Prostate gland (tissue), 2 donors: ENCODE measurements at regions not wholly inside any gene's neighbourhood (a gene's known extent, or its start where the extent isn't known, plus 50 kb on each side); places are given as distances from the start of the nearest gene placed in this dataset.

ENCODE experiments used
- DNase-seq: peaks from one replicate; pipeline ENCODE4 v3.0.0-alpha.2; 2019; ENCODE audit warnings: low spot score
- H3K27ac ChIP-seq, 2 donors: fragments of 200-600 bp; sonication (generic); 2 replicates each; pipeline ENCODE4 v1.5.1; 2017 to 2019
- H3K27me3 ChIP-seq: fragments of 200-600 bp; sonication (generic); replicated peaks from 2 replicates; pipeline ENCODE4 v1.5.1; 2019; ENCODE audit not compliant: insufficient read depth
- H3K36me3 ChIP-seq, 2 donors: fragments of 200-600 bp; sonication (generic); 1 replicate in 1 of 2; 2 replicates in 1 of 2; pipeline versions ENCODE4 v1.5.1 to v1.8.1; 2017 to 2019
- H3K4me1 ChIP-seq: fragments of 200-600 bp; sonication (generic); replicated peaks from 2 replicates; pipeline ENCODE4 v1.5.1; 2019
- H3K4me3 ChIP-seq, 2 donors: fragments of 200-600 bp; sonication (generic); 2 replicates each; pipeline ENCODE4 v1.5.1; 2017 to 2019
- H3K9me3 ChIP-seq: fragments of 200-600 bp; sonication (generic); 2 replicates; pipeline ENCODE4 v1.5.1; 2017
- CTCF ChIP-seq, 4 experiments: fragments of 200-600 bp in 2 of 4; fragments of 450-650 bp in 2 of 4; sonication (generic) in 2 of 4; IDR thresholded peaks; 1 replicate in 3 of 4; 2 replicates in 1 of 4; pipeline ENCODE4 v1.5.1; 2016 to 2019; ENCODE audit warnings: antibody characterized with exemption in 4 of 4, mild to moderate bottlenecking in 2 of 4, moderate library complexity in 2 of 4
- POLR2A ChIP-seq: fragments of 450-650 bp; IDR thresholded peaks from one replicate; pipeline ENCODE4 v1.6.1; 2016; ENCODE audit warnings: antibody characterized with exemption, mild to moderate bottlenecking
- POLR2AphosphoS5 ChIP-seq: sonication (generic); formaldehyde crosslinking; IDR thresholded peaks from one replicate; pipeline ENCODE4 v1.6.1; 2017; ENCODE audit warnings: antibody characterized with exemption
- WGBS: methylation state at CpG from one replicate; pipeline ENCODE4 v1.1.5; 2018; 5-methylcytosine and 5-hydroxymethylcytosine counted together
- intact Hi-C: fragments of 100-400 bp; cut with DNase I; formaldehyde crosslinking; loops from one replicate; pipeline ENCODE4 v1.14.2; 2022

GRCh38 chr5:144958002-144958401 lies 787.3 kb downstream of the KCTD16 start:
- H3K9me3 ChIP-seq, result no peaks in the 10 kb centered on the region
- 32% methylated on average over 1 of the region's 1 CpG for WGBS
- no peaks in the 10 kb centered on the region for H3K36me3 ChIP-seq
- no peak overlapping the region for H3K27ac ChIP-seq
- DNase-seq, result no peak
- intact Hi-C loops, result no loop called here
- H3K4me1 ChIP-seq, result no peaks in the 10 kb centered on the region
- no peak for TF ChIP-seq POLR2A
- TF ChIP-seq CTCF (IDR thresholded peaks at IDR 0.05), result no peak
- no peak for TF ChIP-seq POLR2AphosphoS5
- H3K27me3 ChIP-seq, result no peaks in the 10 kb centered on the region
- H3K4me3 ChIP-seq, result no peak overlapping the region

GRCh38 chr5:144950996-144951395 lies 780.3 kb downstream of the KCTD16 start:
- H3K27me3 ChIP-seq, result no peaks in the 10 kb centered on the region
- no peak for DNase-seq
- TF ChIP-seq POLR2A (no peak), CTCF (IDR thresholded peaks at IDR 0.05) (no peak), POLR2AphosphoS5 (no peak)
- no peaks in the 10 kb centered on the region for H3K9me3 ChIP-seq
- no peak overlapping the region for H3K27ac ChIP-seq
- no peaks in the 10 kb centered on the region for H3K36me3 ChIP-seq
- intact Hi-C loops, result no loop called here
- 33% methylated on average over 2 of the region's 2 CpGs for WGBS
- H3K4me3 ChIP-seq, result no peak overlapping the region
- H3K4me1 ChIP-seq, result no peaks in the 10 kb centered on the region

GRCh38 chr5:144947023-144947422 lies 776.4 kb downstream of the KCTD16 start:
- Histone ChIP-seq H3K27ac (no peak overlapping the region), H3K27me3 (no peaks in the 10 kb centered on the region), H3K4me1 (no peaks in the 10 kb centered on the region), H3K9me3 (no peaks in the 10 kb centered on the region), H3K36me3 (no peaks in the 10 kb centered on the region), H3K4me3 (no peak overlapping the region)
- WGBS, result 84% methylated on average over 2 of the region's 2 CpGs
- no peak for DNase-seq
- TF ChIP-seq POLR2A (no peak), POLR2AphosphoS5 (no peak), CTCF (IDR thresholded peaks at IDR 0.05) (no peak)
- intact Hi-C loops, result no loop called here

GRCh38 chr5:144945503-144945902 lies 774.8 kb downstream of the KCTD16 start:
- H3K36me3 ChIP-seq, result no peaks in the 10 kb centered on the region
- WGBS, result 54% methylated on average over 2 of the region's 2 CpGs
- H3K27ac ChIP-seq, result no peak overlapping the region
- H3K27me3 ChIP-seq, result no peaks in the 10 kb centered on the region
- no peaks in the 10 kb centered on the region for H3K4me1 ChIP-seq
- H3K9me3 ChIP-seq, result no peaks in the 10 kb centered on the region
- TF ChIP-seq POLR2AphosphoS5 (no peak), POLR2A (no peak), CTCF (IDR thresholded peaks at IDR 0.05) (no peak)
- intact Hi-C loops, result no loop called here
- H3K4me3 ChIP-seq, result no peak overlapping the region
- no peak for DNase-seq

- H3K4me3 ChIP-seq, result no peak overlapping the region
- intact Hi-C loops, result no loop called here
- WGBS, result 19% methylated on average over 4 of the region's 4 CpGs
- TF ChIP-seq POLR2A (no peak), CTCF (IDR thresholded peaks at IDR 0.05) (no peak), POLR2AphosphoS5 (no peak)
- no peak overlapping the region for H3K27ac ChIP-seq
- no peaks in the 10 kb centered on the region for H3K36me3 ChIP-seq
- H3K27me3 ChIP-seq, result no peaks in the 10 kb centered on the region
- no peaks in the 10 kb centered on the region for H3K4me1 ChIP-seq
- no peak for DNase-seq
- no peaks in the 10 kb centered on the region for H3K9me3 ChIP-seq
Observed at GRCh38 chr5:144944936-144945335, 774.3 kb downstream of the KCTD16 start.
